VCaP (cell line): ENCODE measurements at regions not wholly inside any gene's neighbourhood (a gene's known extent, or its start where the extent isn't known, plus 50 kb on each side); places are given as distances from the start of the nearest gene placed in this dataset.

Experiments used
- H3K27ac ChIP-seq: fragments of 450-650 bp; 2 replicates; pipeline ENCODE4 v1.5.1; 2017
- TF ChIP-seq, protein P1 (sequence below): fragments of 450-650 bp; conservative IDR thresholded peaks from 2 replicates; pipeline ENCODE4 v1.5.1; 2017; ENCODE audit warnings: mild to moderate bottlenecking, moderate library complexity

DNA sequence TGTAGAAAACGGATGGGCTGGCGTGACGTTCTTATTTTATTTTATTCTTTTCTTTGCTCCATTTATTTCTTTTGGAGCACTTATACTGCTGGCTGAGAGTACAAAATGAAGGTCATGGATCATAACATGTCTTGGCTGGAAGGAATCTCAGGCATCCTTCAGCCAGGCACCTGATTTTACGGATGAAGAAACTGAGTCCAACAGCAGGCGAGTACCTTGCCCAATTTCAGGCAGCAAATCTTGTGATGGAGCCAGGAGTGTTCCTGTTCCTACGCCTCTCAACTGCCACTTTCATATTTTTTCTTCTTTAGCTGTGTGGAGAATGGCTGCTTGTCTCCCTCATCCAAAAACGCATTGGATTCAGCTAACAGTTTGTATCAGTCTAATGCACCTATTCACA lies 332.1 kb upstream of the IGFBP7 start:
- no peak overlapping the region for H3K27ac ChIP-seq
- TF ChIP-seq, protein P1, sequence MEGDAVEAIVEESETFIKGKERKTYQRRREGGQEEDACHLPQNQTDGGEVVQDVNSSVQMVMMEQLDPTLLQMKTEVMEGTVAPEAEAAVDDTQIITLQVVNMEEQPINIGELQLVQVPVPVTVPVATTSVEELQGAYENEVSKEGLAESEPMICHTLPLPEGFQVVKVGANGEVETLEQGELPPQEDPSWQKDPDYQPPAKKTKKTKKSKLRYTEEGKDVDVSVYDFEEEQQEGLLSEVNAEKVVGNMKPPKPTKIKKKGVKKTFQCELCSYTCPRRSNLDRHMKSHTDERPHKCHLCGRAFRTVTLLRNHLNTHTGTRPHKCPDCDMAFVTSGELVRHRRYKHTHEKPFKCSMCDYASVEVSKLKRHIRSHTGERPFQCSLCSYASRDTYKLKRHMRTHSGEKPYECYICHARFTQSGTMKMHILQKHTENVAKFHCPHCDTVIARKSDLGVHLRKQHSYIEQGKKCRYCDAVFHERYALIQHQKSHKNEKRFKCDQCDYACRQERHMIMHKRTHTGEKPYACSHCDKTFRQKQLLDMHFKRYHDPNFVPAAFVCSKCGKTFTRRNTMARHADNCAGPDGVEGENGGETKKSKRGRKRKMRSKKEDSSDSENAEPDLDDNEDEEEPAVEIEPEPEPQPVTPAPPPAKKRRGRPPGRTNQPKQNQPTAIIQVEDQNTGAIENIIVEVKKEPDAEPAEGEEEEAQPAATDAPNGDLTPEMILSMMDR: no peak

DNA sequence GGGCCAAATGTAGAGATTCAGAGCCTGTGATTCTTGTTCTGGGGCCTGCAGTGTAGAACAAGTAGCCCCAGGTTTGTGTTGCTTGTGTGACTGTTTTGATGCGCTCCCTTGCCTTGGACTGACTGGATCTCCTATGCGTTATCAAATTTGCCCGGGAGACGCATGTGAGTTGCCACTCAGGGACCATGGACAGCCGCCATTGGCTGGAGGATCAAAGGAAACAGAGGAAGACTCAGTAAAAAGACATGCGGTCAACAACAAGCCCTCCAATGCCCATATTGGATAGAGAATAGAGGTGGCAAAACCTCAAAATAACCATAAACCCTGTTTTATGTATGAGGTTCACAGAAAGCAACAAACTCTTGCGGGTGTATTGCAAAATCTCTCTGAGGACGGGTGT lies 327.5 kb upstream of the IGFBP7 start:
- TF ChIP-seq, protein P1: no peak

DNA sequence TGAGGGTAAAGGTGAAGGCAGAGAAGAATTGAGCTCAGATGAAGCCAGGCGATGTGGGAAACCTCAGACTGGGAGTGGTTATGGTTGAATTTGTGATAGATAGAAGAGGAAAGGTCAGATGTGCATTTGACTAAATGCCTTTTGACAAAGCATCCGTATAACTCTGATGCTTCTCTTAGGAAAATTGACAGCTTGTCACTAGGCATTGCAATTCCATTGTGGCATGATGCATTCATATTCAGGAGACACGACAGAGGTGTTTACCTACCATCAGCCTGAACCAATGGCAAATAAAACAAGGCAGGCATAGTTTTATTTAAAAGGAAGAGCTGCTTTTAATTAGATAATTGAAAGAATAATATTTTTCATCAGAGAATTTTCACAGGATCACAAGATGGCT lies 325.1 kb upstream of the IGFBP7 start:
- TF ChIP-seq, protein P1: no peak
- no peak overlapping the region for H3K27ac ChIP-seq

More for the DNA sequence above, 327.5 kb upstream of the IGFBP7 start:
- no peak overlapping the region for H3K27ac ChIP-seq

DNA sequence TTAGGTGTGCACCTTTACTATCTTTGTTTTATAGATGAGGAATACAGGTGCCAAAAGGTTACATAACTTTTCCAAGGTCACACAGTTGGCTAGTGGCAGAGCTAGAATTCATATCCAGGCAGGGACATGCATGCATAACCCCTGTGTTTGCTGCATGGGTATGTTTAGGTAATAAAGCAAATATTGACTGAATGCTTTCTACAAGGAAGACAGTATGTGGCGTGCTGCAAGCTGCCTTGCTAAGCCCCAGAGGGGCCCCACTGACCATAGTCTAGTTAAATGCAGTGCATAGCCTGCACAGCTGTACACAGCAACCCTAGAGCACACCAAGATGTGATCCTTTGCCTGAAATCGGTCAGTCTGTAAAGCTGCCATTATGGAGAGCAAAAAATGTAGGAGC lies 320.5 kb upstream of the IGFBP7 start:
- TF ChIP-seq, protein P1: no peak
- H3K27ac ChIP-seq: no peak overlapping the region

DNA sequence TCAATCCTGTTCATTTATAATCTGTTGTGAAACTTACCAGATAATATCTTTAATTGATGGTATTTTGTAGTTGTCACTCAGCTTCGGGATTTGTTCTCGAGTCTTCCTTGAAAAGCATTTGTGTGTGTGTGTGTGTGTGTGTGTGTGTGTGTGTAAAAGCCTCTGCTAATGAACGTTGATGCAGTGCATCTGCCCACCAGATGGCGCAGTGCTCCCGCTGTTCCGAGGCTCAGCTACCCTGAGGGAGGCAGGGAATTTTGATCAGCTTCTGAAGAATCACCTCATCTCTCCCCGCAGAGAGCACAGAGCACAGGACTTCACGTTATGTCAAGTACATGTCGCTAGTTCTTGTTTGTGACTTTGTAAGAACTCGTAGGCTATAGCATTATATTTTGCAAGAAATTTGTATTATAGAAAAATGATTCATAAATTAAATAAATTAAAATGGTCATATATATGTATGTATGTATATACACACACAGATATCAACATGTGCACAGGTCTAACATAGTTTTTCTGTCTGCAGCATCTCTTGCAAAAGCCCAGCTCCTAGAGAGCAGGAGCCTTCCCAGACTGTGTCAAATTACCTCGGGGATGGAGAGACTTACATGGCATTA lies 316.7 kb upstream of the IGFBP7 start:
- no peak overlapping the region for H3K27ac ChIP-seq
- TF ChIP-seq, protein P1: peak; percentile 91

DNA sequence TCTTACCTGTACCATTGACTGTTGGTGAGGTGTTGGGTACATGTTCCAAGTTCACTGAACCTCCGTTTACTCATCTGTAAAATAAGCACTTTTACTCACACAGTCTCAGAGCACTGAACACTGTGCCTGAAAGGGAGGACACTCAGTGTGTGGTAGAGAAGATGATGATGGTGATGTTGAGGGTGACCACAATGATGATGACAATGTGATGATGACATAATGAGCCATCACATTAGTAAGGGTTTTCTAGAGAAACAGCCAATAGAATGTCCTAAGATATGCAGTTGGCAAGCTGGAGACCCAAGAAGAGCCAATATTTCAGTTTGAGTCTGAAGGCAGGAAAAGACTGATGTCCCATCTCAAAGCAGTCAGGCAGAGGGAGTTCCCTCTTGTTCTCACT lies 315.4 kb upstream of the IGFBP7 start:
- TF ChIP-seq, protein P1: no peak
- no peak overlapping the region for H3K27ac ChIP-seq

DNA sequence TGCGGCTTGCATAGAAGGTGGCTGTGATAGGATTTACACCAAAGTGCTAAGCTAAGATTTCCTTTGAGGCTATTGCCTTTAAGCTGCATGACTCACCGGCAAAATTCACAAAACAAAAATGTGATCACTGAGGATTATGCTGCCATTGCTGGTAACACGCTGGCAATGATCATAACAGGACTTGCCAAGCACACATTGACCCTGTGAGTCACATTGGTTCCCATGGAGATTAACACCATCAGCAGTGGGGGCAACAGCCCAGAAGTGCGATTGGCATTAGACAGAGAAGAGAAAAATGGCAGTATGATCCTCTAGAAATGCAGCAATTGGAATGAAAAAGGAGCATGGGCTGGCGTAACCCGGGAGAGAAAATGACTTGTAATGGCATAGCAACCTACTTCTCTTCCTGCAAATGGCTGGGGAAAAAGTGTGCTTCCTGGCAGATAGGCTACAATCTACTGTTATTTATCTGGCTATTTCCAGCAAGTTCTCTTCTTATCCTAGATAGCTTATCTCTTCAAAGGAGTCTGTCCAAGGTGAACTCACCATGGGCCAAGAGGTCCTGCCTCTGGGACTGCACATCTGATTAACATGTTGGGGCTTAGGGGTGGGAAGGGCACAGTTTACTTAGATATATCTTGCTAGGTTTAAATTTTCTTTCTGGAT lies 314.2 kb upstream of the IGFBP7 start:
- TF ChIP-seq, protein P1: no peak
- no peak overlapping the region for H3K27ac ChIP-seq
